GM19438 (cell line): ENCODE measurements at regions not wholly inside any gene's neighbourhood (a gene's known extent, or its start where the extent isn't known, plus 50 kb on each side); places are given as distances from the start of the nearest gene placed in this dataset.

Experiments
- ATAC-seq: cut with Tn5 transposase; IDR thresholded peaks from one replicate; pipeline ENCODE4 v1.9.1; 2021; ENCODE audit warnings: low read depth; ENCODE audit not compliant: unreplicated experiment

DNA sequence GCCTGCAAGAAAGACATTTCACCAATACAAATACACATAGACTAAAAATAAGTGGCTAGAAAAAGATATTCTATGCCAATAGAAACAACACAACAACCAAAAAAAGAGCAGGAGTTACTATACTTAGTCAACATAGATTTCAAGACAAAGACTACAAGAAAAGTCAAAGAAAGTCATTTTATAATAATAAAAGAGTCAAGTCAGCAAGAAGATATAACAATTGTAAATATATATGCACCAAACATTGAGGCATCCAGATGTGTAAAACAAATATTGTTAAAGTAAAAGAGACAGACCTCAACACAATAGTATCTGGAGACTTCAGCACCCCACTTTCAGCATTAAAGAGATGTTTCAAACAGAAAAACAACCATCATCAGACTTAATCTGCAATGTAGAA lies 104.6 kb downstream of the AMY1C start:
- ATAC-seq = no peak

GRCh38 chr1:103859721-103860120 lies 110.0 kb downstream of the AMY1C start:
- no peak for ATAC-seq

GRCh38 chr1:103898576-103899345 lies 149.1 kb downstream of the AMY1C start:
- ATAC-seq = no peak

DNA sequence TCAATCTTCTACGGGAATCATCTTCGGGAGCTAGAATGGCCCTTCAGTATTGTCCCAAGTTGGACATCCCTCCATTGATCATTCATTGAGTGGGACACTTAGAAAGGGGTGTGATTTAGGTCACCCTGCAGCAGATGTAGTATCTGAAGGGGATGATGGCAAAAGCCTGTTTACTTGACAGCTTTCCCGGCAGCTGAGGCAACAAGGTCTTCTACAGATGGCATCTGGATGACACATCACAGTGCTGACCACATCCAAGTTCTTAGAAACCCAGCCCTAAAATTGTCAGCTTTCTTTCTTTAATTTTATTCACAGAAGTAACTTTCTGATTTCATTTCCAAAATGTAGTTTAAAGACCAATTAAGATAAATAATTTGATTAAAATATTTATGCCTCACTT lies 150.3 kb downstream of the AMY1C start:
- no peak for ATAC-seq

DNA sequence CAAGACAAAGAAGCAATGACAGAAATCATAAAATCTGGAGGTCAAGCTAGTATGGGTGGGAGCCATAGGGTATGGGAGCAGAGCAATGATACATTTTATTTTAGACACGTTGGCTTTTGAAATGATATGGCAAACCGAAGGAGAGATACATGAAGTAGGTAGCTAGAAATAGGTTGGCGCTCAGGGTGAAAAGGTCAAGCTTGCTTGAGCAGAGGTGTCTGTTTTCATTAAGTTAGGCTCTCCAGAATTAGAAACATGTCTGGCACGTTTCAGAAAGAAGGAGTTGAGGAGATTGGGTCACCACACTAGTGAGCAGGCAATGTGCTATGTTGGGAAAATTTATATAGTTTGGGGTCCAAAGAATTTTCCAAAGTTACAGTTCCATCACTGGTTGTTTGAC lies 151.4 kb downstream of the AMY1C start:
- ATAC-seq = no peak

- ATAC-seq = no peak
Measured at GRCh38 chr1:103905363-103905762, 155.7 kb downstream of the AMY1C start.

GRCh38 chr1:103911450-103911849 lies 161.8 kb downstream of the AMY1C start:
- no peak for ATAC-seq

DNA sequence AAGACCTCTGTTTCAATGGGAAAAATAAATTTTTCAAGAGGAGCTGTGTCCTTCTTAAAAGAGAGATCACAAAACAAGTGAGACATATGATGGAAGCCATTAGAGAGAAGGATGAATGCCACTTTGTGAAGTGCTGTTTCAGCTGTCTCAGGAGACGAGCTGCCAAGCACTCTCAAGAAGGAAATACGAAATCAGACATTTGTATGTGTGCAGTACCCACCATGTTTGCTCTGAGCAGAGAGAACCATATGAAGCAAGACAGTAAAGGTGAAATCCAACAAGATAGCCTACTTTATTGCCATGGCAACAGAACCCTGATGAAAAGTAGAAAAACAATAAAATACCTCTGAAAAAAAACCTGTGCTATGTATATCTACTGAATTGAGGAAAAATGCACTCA lies 168.1 kb downstream of the AMY1C start:
- ATAC-seq = no peak

GRCh38 chr1:103931891-103932290 lies 182.2 kb downstream of the AMY1C start:
- no peak for ATAC-seq

- ATAC-seq = peak; percentile 59
Measured at GRCh38 chr1:103937763-103938357, 188.2 kb downstream of the AMY1C start.

GRCh38 chr1:103941086-103941485 lies 191.4 kb downstream of the AMY1C start:
- ATAC-seq = no peak

DNA sequence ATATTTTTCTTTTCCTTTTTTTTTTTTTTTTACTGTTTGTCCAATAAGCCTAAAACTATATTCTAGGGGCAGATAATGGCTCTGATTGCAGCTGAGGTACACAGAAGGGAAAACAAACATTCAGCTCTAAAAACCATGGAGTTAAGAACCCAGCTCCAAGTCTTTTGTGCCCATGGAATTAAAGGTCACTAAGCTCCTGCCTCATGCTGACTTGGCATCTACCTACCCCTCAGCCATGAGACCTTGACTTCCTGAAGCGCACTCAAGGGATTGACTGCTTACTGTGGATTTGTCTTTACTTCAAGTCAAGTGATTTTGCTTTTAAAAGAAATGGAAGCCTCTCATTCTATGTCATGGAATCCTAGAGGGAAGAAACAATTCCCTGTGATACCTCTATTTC lies 192.3 kb downstream of the AMY1C start:
- no peak for ATAC-seq

GRCh38 chr1:103945774-103946173 lies 196.1 kb downstream of the AMY1C start:
- no peak for ATAC-seq

GRCh38 chr1:103948526-103948925 lies 198.8 kb downstream of the AMY1C start:
- ATAC-seq = no peak

- no peak for ATAC-seq
Measured at GRCh38 chr1:103949779-103950178, 200.1 kb downstream of the AMY1C start.

DNA sequence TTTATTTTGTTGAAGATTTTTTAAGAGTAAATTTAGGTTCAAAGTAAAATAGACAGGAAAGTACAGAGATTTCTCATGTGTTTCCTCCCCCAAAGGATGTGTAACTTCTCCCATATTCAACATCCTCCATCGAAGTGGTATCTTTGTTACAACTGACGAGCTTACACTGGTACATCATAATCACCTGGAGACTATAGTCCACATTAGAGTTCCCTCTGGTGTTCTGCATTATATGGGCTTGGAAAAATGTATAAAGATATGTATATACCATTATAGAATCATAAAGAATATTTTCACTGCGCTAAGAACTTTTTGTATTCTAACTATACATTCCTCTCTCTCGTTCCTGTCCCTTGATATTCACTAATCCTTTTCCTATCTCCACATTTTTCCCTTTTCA lies 203.7 kb downstream of the AMY1C start:
- no peak for ATAC-seq

DNA sequence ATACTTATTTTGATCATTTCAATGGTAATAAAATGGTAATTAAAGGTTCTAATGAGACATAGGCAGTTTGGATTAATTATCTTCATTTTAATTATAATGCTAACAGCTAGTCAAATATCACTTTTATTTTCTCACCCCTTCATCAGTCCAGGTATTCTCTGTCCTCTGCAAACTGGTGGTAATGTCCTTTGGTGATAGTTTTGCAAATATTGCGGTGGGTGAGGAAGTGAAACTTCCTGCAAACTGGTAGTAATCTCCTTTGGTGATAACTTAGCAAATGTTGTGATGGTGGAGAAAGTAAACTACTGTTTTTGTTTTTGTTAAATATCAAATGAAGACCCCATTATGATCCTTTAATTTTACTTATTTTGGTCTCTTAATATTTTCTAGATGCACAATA lies 209.0 kb downstream of the AMY1C start:
- no peak for ATAC-seq

- ATAC-seq = no peak
Measured at GRCh38 chr1:103959565-103959964, 209.9 kb downstream of the AMY1C start.

GRCh38 chr1:103960045-103960444 lies 210.3 kb downstream of the AMY1C start:
- no peak for ATAC-seq

GRCh38 chr1:103960710-103961109 lies 211.0 kb downstream of the AMY1C start:
- ATAC-seq = no peak

DNA sequence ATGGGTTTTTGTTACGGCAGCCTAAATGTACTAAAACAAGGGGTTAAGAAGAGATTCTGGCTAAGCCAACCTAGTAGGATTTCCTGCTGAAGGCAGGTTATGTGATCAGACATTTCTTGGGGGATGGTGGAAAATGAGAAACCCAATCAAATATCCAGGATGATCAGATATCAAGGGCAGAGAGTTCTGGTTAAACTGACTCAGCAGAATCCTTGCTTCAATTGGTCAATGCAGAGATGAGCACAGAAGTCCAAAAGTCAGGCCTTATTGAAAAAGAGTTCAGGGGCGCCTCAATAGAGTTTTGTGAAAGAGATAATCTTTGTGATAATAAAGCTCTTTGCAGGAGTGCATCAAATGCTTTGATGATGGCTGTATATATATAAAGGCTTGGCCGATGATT lies 237.1 kb downstream of the AMY1C start:
- ATAC-seq = no peak

- ATAC-seq = no peak
Measured at GRCh38 chr1:103997631-103998030, 247.9 kb downstream of the AMY1C start.
